HG02588 (cell line): ENCODE measurements at regions not wholly inside any gene's neighbourhood (a gene's known extent, or its start where the extent isn't known, plus 50 kb on each side); places are given as distances from the start of the nearest gene placed in this dataset.

ENCODE experiments used
- ATAC-seq: cut with Tn5 transposase; IDR thresholded peaks from one replicate; pipeline ENCODE4 v1.9.1; 2021; ENCODE audit warnings: mild to moderate bottlenecking, moderate library complexity; ENCODE audit not compliant: unreplicated experiment

DNA sequence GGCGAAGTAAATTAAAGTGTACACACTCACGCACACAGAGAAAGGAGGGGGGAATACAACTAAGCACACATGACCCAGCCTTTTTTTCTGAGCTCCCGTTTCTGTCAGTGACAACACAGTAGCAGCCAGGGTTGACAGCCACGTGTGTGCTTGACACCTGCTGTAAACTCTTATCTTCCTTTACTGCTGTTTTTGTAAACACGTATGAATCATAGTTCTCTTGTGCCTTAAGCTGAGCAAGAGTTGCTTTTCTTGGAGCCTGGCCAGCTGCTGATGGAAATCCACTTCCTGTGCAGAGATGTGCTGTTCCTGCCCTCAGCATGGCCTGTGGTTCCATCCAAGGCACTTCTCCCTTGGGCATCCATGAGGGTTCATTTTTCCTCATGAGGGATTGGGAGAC is 561.9 kb downstream of the GALR1 start:
- ATAC-seq: no peak

DNA sequence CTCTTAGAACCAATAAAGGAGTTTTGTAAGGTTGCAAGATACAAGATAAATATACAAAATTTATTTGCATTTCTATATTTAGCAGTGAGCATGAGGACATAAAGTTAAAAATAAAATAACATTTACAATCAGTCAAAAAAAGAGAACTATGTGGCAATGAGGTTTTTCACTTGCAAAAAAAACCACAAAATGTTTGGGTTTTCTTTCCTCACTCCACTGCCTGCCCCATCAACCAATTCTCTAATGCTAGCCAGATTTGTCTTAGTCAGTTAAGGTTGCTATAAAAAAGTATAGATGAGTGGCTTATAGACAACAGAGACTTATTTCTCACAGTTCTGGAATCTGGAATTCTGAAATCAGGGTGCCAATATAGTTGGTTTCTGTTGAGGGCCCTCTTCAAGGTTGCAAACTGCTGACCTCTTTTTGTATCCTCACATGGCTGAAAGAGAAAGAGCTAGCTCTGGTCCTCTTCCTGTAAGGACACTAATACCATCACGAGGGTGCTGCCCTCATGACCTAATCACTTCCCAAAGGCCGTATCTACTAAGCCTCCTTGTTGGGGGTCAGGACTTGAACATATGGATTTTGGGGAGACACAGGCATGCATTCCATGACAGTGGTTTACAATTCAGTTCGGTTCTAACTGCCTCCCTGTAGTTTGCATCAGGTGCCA is 566.2 kb downstream of the GALR1 start:
- ATAC-seq: no peak

DNA sequence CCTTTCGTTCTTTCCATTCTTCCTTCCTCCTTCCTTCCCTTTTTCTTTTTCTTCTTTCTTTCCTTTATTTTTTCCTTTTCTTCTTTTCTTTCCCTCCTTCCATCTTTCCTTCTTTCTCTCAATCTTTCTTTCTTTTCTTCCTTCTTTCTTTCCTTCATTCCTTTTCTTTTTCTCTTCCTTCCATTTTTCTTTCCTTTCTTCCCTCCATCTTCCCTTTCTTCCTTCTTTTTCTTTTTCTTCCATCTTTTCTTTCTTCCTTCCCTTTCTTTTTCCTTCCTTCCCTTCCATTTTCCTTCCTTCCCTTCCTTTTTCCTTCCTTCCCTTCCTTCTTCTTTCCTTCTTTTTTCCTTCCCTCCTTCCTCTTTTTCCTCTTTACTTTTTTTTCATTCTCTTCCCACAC is 568.7 kb downstream of the GALR1 start:
- ATAC-seq: no peak

DNA sequence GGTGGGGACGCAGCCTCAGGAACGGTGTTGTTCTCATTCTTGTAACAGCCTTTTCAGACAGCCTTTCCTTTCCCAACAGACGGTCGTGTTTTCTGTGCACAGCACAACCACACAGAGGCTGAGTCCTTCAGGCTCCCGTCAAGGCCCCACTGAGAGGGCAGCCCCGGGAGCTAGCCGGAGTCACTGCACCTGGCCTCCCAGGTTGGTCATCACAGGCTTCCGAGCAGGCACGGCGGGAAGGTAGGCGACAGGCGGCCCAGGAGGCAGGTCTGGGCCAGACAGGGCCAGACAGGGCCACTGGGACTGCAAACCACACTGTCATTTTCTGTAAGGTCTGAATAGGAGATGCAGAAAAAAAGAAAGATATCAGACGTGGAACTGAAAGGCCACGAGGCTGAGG is 570.8 kb downstream of the GALR1 start:
- no peak for ATAC-seq

DNA sequence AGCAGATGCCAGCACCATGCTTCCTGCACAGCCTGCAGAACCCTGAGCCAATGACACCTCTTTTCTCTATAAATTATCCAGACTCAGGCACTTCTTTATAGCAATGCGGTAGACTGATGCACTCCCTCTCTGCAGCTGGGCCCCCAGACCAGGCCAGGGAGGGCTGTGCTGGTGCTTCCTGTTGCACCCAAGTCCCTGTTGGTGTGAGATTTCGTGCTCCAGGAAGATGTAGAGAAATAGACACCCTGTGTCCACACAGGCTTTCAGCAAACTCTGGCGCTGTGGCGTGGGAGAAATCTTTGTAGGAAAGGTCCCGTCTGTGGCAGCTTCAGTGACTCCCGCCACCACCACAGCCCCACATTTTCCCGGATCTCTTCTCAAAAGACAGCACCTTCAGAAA is 572.2 kb downstream of the GALR1 start:
- no peak for ATAC-seq

DNA sequence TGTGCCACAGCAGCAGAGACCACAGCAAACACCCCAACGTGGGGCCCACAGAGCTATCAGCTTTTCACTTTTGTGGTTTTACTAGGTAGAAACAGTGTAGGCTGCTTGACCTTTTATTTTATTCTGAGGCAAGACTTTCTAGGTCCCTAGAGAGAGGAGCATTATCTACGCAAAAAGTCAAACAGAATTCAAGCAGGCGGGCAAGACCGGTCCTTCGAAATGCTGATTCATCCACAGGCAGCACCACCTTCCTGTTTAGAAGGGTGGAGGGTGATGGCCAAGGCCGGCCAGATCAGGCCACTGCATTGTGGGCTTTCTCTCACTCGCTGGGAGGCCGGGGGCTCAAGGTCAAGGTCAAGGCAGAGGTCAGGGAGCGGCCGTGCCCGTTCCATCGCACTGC is 573.0 kb downstream of the GALR1 start:
- ATAC-seq: no peak

DNA sequence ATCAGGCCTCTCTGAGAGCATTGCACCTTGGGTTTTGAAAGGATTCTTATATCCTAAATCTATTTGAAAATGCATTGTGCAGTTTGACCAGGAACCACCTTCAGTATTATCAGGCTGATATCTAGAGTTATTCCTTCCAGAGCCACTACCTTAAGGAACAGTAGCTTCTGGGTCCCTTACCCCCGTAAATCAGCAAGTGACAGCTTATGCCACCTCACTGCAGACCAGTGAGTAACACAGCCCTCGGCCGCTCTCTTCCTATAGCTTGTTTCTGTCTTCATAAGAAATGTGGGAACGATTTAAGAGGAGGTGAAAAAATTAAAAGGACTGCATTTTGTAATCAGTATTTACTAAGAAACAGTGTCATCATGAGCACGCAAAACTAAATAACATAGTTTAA is 584.2 kb downstream of the GALR1 start:
- no peak for ATAC-seq

DNA sequence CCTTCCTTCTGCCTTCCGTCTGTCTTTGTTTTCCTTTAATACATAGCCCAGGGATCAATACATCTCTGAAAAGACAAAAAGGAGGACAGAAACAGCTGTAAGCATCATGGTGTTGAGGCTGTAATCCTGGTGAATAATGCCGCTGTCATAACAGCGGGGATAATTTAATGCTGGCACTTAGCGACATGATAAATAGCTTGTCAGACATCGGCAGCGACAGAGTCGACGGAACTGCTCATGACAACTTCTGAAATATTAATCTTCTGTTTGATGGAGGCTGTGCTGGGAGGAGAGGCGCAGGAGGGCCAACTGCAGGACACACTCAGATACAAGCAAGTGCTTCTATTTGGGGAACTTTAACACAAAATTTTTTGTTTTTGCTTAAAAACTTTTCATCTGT is 602.2 kb downstream of the GALR1 start:
- no peak for ATAC-seq

DNA sequence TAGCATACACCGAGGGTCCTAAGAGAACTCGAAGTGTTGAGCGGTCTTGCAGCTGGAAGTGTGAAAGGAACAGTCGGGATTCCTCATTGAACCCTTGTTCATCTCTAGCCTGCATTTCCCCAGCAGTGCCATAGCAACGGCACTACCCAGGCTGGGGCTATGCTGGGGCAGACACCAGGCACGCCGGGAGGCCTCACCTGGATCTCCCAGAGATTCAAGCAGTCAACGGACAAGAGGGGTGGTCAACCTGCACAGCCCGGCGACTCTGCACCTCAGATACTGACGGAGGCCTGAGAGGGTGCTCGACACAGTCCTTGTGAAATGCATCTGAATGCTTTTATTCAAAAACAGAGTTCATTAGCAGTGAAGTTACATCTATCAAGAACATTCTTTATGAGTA is 604.2 kb downstream of the GALR1 start:
- no peak for ATAC-seq

DNA sequence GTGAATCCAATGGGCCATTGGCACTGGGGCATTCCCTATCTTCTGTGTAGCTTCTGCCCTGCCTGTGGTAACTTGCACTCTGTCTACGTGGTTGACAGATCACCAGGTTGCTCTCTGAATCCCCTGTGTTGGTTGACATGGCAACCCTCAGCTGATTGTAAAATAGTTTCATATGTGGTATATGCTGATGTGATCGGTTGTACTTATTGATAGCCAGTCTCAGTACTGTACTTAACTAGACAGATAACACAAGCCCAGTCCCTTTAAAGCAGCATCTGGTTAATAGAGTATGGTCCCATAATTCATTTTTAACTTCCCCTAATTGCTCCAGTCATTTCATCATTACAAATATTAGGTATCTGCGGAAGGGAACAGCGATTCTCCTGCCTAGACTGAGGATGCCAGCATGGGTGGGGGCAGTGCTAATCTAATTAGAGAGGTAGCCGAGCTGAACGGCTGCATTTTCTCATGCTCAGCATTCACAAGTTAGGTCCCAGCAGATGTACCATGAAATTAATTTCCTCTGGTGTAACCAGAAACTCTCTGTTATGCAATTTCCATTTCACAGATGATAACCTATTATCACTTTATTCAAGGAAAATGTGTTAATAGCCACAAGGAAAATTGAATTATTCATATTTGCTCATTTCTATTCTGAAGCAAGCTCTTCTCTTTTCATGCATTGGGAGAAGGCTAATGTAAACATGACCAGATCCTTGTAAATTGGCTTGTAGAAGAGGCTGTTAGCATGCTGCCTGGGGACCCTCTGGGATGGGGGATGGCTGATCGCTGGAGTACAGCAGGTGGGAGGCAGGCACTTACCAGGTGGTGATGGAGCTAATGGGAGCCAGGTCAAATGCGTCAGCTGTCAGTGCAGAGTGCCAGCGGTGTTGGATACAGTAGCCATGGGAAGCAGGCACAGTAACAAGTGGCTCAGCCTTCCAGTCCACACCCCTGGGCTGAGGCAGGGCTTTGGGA is 608.3 kb downstream of the GALR1 start:
- ATAC-seq: no peak

DNA sequence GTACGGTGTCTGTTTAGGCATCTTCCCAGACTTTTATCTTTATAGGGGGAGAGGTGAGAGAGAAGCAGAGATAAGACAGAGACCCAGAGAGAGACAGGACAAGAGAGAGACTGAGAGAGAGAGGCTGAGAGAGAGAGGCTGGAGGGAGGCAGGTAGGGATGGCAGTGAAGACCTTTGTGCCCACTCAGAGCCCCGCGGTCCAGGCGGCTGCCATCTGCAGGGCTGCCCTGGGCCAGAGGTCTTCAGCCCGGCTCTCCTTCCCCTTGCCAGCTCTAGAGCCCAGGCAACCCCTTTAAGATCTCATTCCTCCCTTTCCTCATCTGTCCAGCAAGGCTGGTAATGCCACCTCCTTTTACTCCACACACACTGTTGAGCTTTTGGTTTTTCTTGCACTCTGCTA is 610.0 kb downstream of the GALR1 start:
- ATAC-seq: no peak

DNA sequence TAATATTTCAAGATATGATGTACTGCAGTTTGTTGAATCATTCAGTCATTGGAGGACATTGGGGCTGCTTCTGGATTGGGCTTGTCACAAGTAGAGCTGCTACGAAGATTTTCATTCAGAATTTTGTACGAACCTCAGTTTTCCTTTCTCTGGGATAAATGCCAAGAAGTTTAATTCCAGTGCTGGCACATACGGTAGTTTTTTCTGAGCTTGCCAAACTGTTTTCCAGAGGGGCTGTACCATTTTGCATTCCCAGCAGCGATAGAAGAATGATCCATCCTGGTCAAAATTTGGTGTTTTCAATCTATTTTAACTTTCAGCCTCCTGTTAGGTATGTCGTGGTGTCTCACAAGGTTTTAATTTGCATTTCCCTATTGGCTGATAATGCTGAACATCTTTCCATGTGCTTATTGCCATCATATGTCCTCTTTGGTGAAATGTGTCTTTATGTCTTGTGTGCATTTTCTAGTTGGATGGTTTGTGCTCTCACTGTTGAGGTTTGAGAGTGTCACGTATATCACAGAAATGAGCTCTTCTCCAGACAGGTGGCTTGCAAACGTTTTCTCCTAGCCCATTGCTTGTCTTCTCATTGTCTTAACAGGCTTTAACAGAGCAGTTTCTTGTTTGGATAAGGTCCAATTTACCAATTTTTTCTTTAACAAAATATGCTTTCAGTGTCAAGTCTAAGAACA is 612.6 kb downstream of the GALR1 start:
- no peak for ATAC-seq

DNA sequence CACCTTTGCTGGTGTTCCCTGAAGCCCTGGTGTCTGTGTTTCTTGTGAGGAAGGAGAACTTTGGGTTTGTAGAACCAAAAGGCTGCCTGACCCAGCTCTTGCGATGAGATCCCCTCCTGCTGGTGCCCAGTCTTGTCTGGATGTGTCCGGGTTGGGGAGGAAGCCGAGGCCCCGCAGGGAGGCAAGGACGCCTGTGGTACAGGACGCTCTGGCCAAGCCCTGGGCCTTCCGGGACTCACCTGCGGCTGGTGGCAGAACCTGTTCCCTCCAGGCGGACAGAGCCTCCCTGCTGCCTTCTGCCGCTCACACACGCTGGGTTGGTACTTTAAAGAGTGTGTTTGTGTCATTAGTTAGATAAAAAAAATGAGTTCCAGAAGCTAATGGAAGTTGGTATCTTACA is 616.2 kb downstream of the GALR1 start:
- ATAC-seq: no peak

DNA sequence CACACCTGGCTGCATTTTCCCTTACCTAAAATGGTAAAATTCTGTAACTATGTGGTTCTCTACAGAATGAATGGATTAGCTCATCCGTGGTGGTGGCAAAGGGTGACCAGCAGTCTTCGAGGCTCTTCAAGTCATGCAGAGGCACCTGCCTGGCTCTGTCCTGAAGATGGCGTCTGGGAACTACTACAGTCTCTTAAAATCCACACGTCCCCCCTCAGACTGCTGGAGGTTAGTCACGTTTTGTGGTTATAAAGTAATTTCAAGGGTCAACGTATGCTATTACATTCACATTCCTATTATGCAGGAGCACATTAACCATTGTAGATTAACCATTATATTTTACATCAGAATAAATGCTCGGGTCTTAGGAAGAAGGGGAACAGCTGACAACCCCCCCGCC is 616.7 kb downstream of the GALR1 start:
- no peak for ATAC-seq

DNA sequence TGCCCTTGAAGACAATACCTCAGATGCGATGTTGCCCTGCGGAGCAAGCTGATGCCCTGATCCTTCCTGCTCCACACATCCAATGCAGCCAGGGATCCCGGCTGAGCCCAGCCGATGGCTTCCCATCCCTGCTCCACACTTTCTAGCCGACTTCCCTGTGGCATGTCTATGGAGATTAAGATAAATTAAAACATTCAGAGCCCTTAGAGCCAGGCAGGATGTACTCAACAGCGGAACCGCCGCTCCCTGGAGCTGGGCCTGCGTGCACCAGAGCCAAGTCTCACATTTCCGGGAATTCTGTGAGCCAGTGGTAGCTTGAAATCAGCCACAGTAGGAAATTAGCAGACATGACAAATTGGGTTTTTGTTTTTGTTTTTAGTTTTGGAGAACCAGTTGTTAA is 620.6 kb downstream of the GALR1 start:
- ATAC-seq: no peak

DNA sequence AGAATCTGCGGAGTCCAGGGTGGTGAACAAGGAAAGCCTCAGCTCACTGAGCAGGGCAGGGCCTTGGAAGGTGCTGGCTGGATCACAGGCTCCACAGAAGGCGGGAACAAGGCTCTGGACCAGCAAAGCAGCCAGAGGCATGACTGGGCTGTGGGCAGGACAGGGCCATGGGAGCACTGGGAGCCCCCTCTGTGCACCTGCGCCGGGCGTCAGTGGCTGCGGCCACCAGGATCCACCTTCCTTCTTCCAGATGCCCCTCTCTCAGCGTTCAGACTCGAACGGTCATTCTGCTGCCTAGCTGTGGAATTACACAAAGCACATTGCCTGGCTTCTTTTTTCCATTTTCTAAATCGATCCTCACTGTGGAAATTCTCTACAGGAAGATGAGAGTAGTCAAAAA is 621.2 kb downstream of the GALR1 start:
- no peak for ATAC-seq

DNA sequence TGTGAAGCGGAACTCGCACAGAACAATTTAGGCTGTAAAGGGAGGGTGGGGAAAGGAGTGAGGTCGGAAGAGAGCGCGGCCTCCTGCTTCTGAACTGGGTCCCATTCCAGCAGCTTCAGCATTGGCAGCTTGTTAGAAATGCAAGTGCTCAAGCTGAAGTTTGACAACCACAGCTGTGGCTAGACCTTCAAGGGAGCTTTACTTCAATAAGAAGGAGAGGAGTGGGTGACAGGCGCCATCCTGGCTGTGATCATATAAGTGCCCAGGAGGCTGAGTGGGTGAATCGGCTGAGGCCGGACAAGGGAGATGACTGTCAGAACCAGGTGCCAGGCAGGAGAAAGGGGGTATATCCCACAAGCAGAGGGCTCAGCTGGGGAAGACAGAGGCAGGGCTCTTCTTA is 622.5 kb downstream of the GALR1 start:
- ATAC-seq: no peak

DNA sequence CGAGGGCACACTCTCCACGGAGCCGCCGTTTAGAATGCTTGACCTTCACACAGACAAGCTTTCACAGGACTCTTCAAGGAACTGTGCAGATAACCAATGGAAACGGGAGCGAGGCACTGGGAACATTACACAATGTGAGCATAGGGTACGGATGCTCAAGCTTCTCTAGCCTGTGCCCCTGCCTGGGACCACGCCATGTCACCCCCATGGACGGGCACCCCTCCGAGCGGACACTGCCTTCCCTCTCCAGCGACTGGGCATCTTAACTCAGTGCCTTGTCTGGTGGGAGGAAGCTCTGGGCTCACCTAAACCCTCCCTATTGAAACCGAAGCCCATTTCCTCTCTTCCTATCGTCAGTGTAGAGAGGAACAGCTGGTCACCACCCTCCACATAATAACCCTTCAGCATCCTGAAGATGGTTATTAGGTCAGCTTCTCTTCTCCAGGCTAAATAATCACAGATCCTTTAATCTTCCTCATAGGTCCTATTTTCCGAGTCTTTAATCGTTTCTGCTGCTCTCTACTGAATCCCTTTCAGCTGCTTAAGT is 626.7 kb downstream of the GALR1 start:
- no peak for ATAC-seq

DNA sequence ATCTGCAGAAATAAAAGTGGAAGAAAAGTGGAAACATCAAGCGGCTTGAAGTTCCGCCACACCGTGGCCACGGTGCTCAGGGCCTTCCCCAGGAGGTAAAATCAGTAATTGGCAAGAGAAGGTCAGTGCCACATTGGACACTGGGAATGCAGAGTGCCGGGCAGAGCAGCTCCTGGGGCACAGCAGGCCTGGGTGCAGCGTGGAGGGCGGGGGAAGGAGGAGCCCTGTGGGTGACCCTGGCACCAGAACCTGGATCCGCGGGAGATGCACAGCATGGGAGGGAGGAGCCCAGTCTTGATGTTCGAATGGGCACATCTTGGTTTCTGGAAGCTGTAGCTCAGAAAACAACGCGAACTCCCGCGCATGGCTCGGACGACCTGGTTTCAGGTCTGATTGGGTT is 630.2 kb downstream of the GALR1 start:
- ATAC-seq: no peak

DNA sequence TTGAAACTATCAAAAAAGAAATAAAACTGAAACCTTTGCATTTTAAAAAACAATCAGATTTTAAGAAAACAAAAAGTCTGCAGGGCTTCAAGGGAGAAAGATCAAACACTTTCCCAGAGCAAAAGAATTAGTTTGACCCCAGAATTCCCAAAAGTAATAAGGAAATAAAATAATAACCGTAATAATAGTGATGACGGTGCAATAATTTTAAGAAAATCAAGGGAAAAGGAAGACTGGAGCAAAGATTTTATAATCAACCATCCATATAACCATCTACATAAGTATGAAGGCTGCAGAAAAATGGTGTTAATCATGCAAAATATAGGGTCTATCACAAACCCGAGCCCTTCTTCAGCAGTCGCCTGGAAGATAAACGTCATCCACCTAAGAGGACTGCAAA is 634.8 kb downstream of the GALR1 start:
- no peak for ATAC-seq

DNA sequence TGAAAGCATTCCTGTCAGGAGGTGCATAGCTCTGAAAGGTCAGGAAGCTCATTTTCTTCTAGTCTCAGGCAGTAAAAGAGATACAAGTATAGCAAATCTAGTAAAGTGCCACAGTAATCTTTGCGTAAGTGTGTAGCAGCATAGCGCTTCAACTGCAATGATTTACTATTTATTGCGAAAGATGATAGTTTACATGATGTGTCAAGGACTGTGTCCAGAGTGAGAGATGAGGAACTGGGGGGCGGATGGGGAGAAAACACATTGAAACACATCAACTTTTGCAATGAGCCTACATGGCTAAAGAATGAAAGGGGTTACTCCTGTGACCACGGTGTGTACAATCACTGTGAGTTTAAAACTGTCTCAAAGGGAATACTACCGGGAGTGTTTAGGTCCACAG is 644.4 kb downstream of the GALR1 start:
- no peak for ATAC-seq

DNA sequence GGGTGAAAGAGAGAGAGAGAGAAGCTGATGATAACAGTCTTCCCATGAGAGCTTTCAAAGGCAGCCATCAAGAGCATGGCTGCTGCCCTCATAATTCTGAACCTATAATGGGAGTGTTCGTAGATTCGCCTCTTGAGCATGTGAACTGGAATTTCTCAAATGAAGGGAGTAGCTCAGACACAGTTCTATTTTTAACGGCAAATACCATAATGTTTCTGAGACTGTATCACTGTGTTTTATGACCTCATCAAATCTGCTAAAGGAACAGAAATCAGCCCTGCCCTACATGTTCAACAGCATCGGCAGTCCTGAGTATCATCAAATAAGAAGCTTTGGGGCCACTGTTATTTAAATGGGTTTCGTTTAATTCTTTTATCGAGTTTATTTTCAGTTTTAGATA is 645.6 kb downstream of the GALR1 start:
- ATAC-seq: no peak
